ENCODE measurements at regions not wholly inside any gene's neighbourhood (a gene's known extent, or its start where the extent isn't known, plus 50 kb on each side); places are given as distances from the start of the nearest gene placed in this dataset.

- DNase-seq (ENCODE audit: low spot score) = no peak
These were observed 149.8 kb upstream of the AKIRIN2 start for GRCh38 chr6:87851674-87852299.

- DNase-seq (ENCODE audit: low spot score) = no peak
These were observed 146.6 kb upstream of the AKIRIN2 start for GRCh38 chr6:87848616-87849015.

- DNase-seq (ENCODE audit: low spot score) = no peak
These were observed 145.8 kb upstream of the AKIRIN2 start for GRCh38 chr6:87847830-87848210.

GRCh38 chr6:87847135-87847829 lies 145.2 kb upstream of the AKIRIN2 start:
- DNase-seq (ENCODE audit: low spot score) = no peak

- DNase-seq (ENCODE audit: low spot score) = no peak
These were observed 144.4 kb upstream of the AKIRIN2 start for GRCh38 chr6:87846434-87846833.

- DNase-seq (ENCODE audit: low spot score) = no peak
These were observed 138.3 kb upstream of the AKIRIN2 start for GRCh38 chr6:87840324-87840723.

GRCh38 chr6:87837876-87838275 lies 135.8 kb upstream of the AKIRIN2 start:
- DNase-seq (ENCODE audit: low spot score) = no peak

- no peak for DNase-seq (ENCODE audit: low spot score)
These were observed 135.4 kb upstream of the AKIRIN2 start for GRCh38 chr6:87837444-87837843.

GRCh38 chr6:87832025-87832825 lies 130.2 kb upstream of the AKIRIN2 start:
- DNase-seq (ENCODE audit: low spot score) = peak; percentile 17

- DNase-seq (ENCODE audit: low spot score) = no peak
These were observed 128.9 kb upstream of the AKIRIN2 start for GRCh38 chr6:87830907-87831306.

- DNase-seq (ENCODE audit: low spot score) = no peak
These were observed 127.6 kb upstream of the AKIRIN2 start for GRCh38 chr6:87829622-87830121.

- DNase-seq (ENCODE audit: low spot score) = no peak
These were observed 126.0 kb upstream of the AKIRIN2 start for GRCh38 chr6:87828044-87828443.

- DNase-seq (ENCODE audit: low spot score) = no peak
These were observed 125.3 kb upstream of the AKIRIN2 start for GRCh38 chr6:87827346-87827745.

- no peak for DNase-seq (ENCODE audit: low spot score)
These were observed 124.4 kb upstream of the AKIRIN2 start for GRCh38 chr6:87826424-87826823.

GRCh38 chr6:87825821-87826221 lies 123.8 kb upstream of the AKIRIN2 start:
- DNase-seq (ENCODE audit: low spot score) = no peak

GRCh38 chr6:87824958-87825491 lies 123.0 kb upstream of the AKIRIN2 start:
- DNase-seq (ENCODE audit: low spot score) = no peak

GRCh38 chr6:87822011-87822410 lies 120.0 kb upstream of the AKIRIN2 start:
- no peak for DNase-seq (ENCODE audit: low spot score)

GRCh38 chr6:87820343-87820984 lies 118.4 kb upstream of the AKIRIN2 start:
- DNase-seq (ENCODE audit: low spot score) = no peak

GRCh38 chr6:87817183-87817582 lies 115.2 kb upstream of the AKIRIN2 start:
- DNase-seq (ENCODE audit: low spot score) = peak; percentile 48

- DNase-seq (ENCODE audit: low spot score) = no peak
These were observed 113.4 kb upstream of the AKIRIN2 start for GRCh38 chr6:87815449-87815848.

- DNase-seq (ENCODE audit: low spot score) = peak; percentile 66
These were observed 106.1 kb upstream of the AKIRIN2 start for GRCh38 chr6:87808005-87808757.

All from AG08395 (cell line).